ENCODE measurements at regions not wholly inside any gene's neighbourhood (a gene's known extent, or its start where the extent isn't known, plus 50 kb on each side); places are given as distances from the start of the nearest gene placed in this dataset.

GRCh38 chr2:41405441-41405840 is 642.4 kb upstream of the PKDCC start:
- no peak overlapping the region for H3K27ac Mint-ChIP-seq (ENCODE audit: unreplicated experiment)
- peaks cover 4% of the 10 kb centered on the region for H3K9me3 Mint-ChIP-seq (ENCODE audit: low read depth)
- H3K4me1 Mint-ChIP-seq (ENCODE audit: low read depth), result no peaks in the 10 kb centered on the region
- no peak overlapping the region for H3K4me3 Mint-ChIP-seq (ENCODE audit: unreplicated experiment)
- H3K27me3 Mint-ChIP-seq (ENCODE audit: low read depth), result peaks cover 31% of the 10 kb centered on the region
- no peak for DNase-seq (ENCODE audit: low spot score)
- no peak for TF ChIP-seq CTCF (IDR thresholded peaks at IDR 0.05)
- H3K36me3 Mint-ChIP-seq (ENCODE audit: low read depth), result no peaks in the 10 kb centered on the region

- H3K4me3 Mint-ChIP-seq (ENCODE audit: unreplicated experiment), result no peak overlapping the region
- H3K4me1 Mint-ChIP-seq (ENCODE audit: low read depth), result no peaks in the 10 kb centered on the region
- DNase-seq (ENCODE audit: low spot score), result no peak
- peaks cover 7% of the 10 kb centered on the region for H3K9me3 Mint-ChIP-seq (ENCODE audit: low read depth)
- peaks cover 3% of the 10 kb centered on the region for H3K36me3 Mint-ChIP-seq (ENCODE audit: low read depth)
- peaks cover 34% of the 10 kb centered on the region for H3K27me3 Mint-ChIP-seq (ENCODE audit: low read depth)
- H3K27ac Mint-ChIP-seq (ENCODE audit: unreplicated experiment), result no peak overlapping the region
- TF ChIP-seq CTCF (IDR thresholded peaks at IDR 0.05), result no peak
Observed at GRCh38 chr2:41409328-41409727, 638.5 kb upstream of the PKDCC start.

- Mint-ChIP-seq H3K36me3 (ENCODE audit: low read depth) (peaks cover 3% of the 10 kb centered on the region), H3K4me1 (ENCODE audit: low read depth) (no peaks in the 10 kb centered on the region), H3K27ac (ENCODE audit: unreplicated experiment) (no peak overlapping the region), H3K27me3 (ENCODE audit: low read depth) (peaks cover 34% of the 10 kb centered on the region), H3K4me3 (ENCODE audit: unreplicated experiment) (no peak overlapping the region), H3K9me3 (ENCODE audit: low read depth) (peaks cover 7% of the 10 kb centered on the region)
- DNase-seq (ENCODE audit: low spot score), result no peak
- no peak for TF ChIP-seq CTCF (IDR thresholded peaks at IDR 0.05)
Observed at GRCh38 chr2:41410011-41410410, 637.8 kb upstream of the PKDCC start.

DNA sequence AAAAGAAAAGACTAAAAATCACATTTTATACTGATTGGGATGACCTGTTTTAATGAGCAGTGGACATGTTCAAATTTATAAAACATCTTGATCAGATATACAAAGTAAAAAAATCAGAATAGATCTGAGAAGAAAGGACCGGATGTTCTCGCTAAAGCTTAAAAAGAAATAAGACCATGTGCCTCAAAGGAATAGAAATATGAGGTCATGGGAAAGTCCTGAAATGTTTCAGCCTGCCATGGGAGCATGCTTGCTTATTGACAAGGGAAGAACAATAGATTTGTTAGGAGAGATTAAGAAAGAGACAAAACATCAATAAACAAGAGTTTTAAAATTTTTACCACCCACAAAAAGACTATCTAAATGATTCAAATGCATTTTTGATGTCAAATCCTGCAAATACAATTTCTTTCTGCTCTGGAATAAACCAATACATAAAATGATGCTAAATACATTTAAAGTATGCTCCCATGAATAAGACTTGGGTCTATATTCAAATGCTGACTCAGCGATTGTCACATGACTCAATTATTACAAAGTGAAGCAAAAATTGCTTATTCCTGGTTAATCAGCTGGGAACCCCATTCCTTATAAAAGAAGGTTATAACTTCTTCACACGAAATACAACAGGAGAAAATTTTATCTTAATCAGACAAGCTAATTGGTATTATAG is 633.9 kb upstream of the PKDCC start:
- Mint-ChIP-seq H3K36me3 (ENCODE audit: low read depth) (peaks cover 3% of the 10 kb centered on the region), H3K27ac (ENCODE audit: unreplicated experiment) (no peak overlapping the region), H3K4me1 (ENCODE audit: low read depth) (no peaks in the 10 kb centered on the region), H3K9me3 (ENCODE audit: low read depth) (peaks cover 3% of the 10 kb centered on the region), H3K27me3 (ENCODE audit: low read depth) (peaks cover 25% of the 10 kb centered on the region), H3K4me3 (ENCODE audit: unreplicated experiment) (no peak overlapping the region)
- no peak for TF ChIP-seq CTCF (IDR thresholded peaks at IDR 0.05)
- no peak for DNase-seq (ENCODE audit: low spot score)

DNA sequence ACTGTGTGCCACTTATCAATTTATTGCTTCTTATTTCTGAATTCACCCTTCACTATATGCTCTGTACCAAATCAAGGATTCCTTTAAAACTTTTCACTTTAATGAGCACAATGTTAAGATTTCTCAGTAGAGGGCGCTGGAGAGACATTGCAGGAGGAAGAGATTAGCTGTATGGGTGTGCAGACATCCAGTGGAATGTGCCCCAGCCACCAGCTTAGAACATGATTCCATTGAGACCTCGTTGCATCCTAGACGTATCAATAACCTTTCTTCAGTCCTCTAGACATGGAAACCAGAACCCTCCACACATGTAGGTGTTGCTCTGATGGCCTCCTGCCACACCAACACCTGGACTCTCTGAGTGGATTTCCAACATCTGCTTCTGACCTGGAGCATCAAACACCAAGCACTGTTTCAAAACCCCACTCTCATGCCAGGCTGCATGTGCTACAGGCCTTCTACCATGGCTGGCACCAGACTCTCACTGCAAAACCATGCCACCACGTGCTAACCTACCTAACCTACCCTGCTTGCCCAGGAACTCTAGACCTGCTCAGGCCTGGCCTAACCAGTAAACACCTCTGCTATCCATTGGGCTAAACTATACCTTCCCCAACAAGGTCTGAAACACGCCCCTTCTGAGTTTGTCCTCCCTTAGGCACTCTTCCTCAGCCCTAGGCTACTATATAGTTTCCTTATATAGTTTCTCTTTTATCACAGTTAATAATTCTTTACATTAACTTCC is 633.2 kb upstream of the PKDCC start:
- Mint-ChIP-seq H3K27ac (ENCODE audit: unreplicated experiment) (no peak overlapping the region), H3K4me1 (ENCODE audit: low read depth) (no peaks in the 10 kb centered on the region)

More for the DNA sequence above, 633.2 kb upstream of the PKDCC start:
- no peak for DNase-seq (ENCODE audit: low spot score)
- peak; percentile 80 for TF ChIP-seq CTCF (IDR thresholded peaks at IDR 0.05)
- peaks cover 3% of the 10 kb centered on the region for H3K36me3 Mint-ChIP-seq (ENCODE audit: low read depth)
- H3K4me3 Mint-ChIP-seq (ENCODE audit: unreplicated experiment), result no peak overlapping the region
- peaks cover 3% of the 10 kb centered on the region for H3K9me3 Mint-ChIP-seq (ENCODE audit: low read depth)
- H3K27me3 Mint-ChIP-seq (ENCODE audit: low read depth), result peaks cover 20% of the 10 kb centered on the region

All from chondrocyte (in vitro differentiated cells).